HL-60 (cell line): ENCODE measurements at regions not wholly inside any gene's neighbourhood (a gene's known extent, or its start where the extent isn't known, plus 50 kb on each side); places are given as distances from the start of the nearest gene placed in this dataset.
"Not testable (repeated sequence)": the region's sequence is repeated elsewhere in the genome, so short reads cannot be mapped to it uniquely, and the experiment has no call there.

Experiments used
- DNase-seq, 2 experiments: peaks; one replicate each; pipeline ENCODE4 v3.0.0-alpha.2; 2010 to 2020; ENCODE audit warnings: low read depth in 1 of 2, low spot score in 1 of 2
- H3K27ac ChIP-seq: fragments of 250-450 bp; sonication (Bioruptor Pico); replicated peaks from 2 replicates; pipeline ENCODE4 v1.5.1; 2020; ENCODE audit warnings: mild to moderate bottlenecking, moderate library complexity
- H3K27me3 ChIP-seq: fragments of 250-450 bp; sonication (Bioruptor Pico); 2 replicates; pipeline ENCODE4 v1.5.1; 2021; ENCODE audit warnings: mild to moderate bottlenecking, moderate library complexity; ENCODE audit not compliant: insufficient read depth, poor library complexity, severe bottlenecking
- H3K4me3 ChIP-seq: replicated peaks from 2 replicates; pipeline ENCODE4 v1.5.1; 2011; ENCODE audit warnings: mild to moderate bottlenecking, control low read depth, low read length; ENCODE audit not compliant: insufficient read depth
- CTCF ChIP-seq: IDR thresholded peaks from one replicate; pipeline ENCODE4 v1.5.1; 2011; ENCODE audit warnings: low read length, control low read depth, inconsistent platforms; ENCODE audit not compliant: insufficient read depth
- GABPA ChIP-seq: IDR thresholded peaks from 2 replicates; pipeline ENCODE4 v1.6.1; 2012; ENCODE audit warnings: low read depth
- POLR2AphosphoS5 ChIP-seq: IDR thresholded peaks from 2 replicates; pipeline ENCODE4 v1.6.1; 2012; ENCODE audit warnings: low read depth
- REST ChIP-seq: IDR thresholded peaks from 2 replicates; pipeline ENCODE4 v1.6.1; 2012; ENCODE audit warnings: low read depth; ENCODE audit not compliant: insufficient replicate concordance
- SPI1 ChIP-seq: IDR thresholded peaks from 2 replicates; pipeline ENCODE4 v1.6.1; 2012; ENCODE audit warnings: low read depth, mild to moderate bottlenecking, borderline replicate concordance

GRCh38 chr14:34140127-34140526 is 189.3 kb upstream of the EGLN3 start:
- not testable (repeated sequence) for H3K27me3 ChIP-seq, H3K27ac ChIP-seq, H3K4me3 ChIP-seq, DNase-seq

GRCh38 chr14:34139160-34140121 is 188.6 kb upstream of the EGLN3 start:
- H3K4me3 ChIP-seq, H3K27ac ChIP-seq, H3K27me3 ChIP-seq, DNase-seq: not testable (repeated sequence)

- Histone ChIP-seq H3K27ac (no peak overlapping the region), H3K4me3 (no peak overlapping the region), H3K27me3 (no peaks in the 10 kb centered on the region)
- DNase-seq = no peak
- TF ChIP-seq SPI1 (no peak), GABPA (no peak), POLR2AphosphoS5 (no peak), CTCF (no peak), REST (no peak)
These were observed 187.3 kb upstream of the EGLN3 start for GRCh38 chr14:34138175-34138574.

GRCh38 chr14:34137001-34137745 is 186.3 kb upstream of the EGLN3 start:
- no peak overlapping the region for H3K4me3 ChIP-seq
- DNase-seq = no peak
- H3K27ac ChIP-seq = no peak overlapping the region

More at GRCh38 chr14:34137001-34137745, 186.3 kb upstream of the EGLN3 start:
- no peaks in the 10 kb centered on the region for H3K27me3 ChIP-seq
- TF ChIP-seq POLR2AphosphoS5 = no peak
- no peak for TF ChIP-seq GABPA
- no peak for TF ChIP-seq REST
- no peak for TF ChIP-seq SPI1
- TF ChIP-seq CTCF = no peak
